HG02588 (cell line): ENCODE measurements at regions not wholly inside any gene's neighbourhood (a gene's known extent, or its start where the extent isn't known, plus 50 kb on each side); places are given as distances from the start of the nearest gene placed in this dataset.

Experiments
- ATAC-seq: cut with Tn5 transposase; IDR thresholded peaks from one replicate; pipeline ENCODE4 v1.9.1; 2021; ENCODE audit warnings: mild to moderate bottlenecking, moderate library complexity; ENCODE audit not compliant: unreplicated experiment

- no peak for ATAC-seq
These were observed 127.8 kb downstream of the PTGER3 start for GRCh38 chr1:70919706-70920323.
